Activated CD8-positive, alpha-beta memory T cell treated with anti-CD3 and anti-CD28 coated beads, Interleukin-2, amount 50 U/mL, for 24 hours (primary cell): ENCODE measurements at regions not wholly inside any gene's neighbourhood (a gene's known extent, or its start where the extent isn't known, plus 50 kb on each side); places are given as distances from the start of the nearest gene placed in this dataset.

Source experiments
- DNase-seq: peaks from one replicate; pipeline ENCODE4 v3.0.0-alpha.2; 2020; ENCODE audit errors: extremely low read depth

DNA sequence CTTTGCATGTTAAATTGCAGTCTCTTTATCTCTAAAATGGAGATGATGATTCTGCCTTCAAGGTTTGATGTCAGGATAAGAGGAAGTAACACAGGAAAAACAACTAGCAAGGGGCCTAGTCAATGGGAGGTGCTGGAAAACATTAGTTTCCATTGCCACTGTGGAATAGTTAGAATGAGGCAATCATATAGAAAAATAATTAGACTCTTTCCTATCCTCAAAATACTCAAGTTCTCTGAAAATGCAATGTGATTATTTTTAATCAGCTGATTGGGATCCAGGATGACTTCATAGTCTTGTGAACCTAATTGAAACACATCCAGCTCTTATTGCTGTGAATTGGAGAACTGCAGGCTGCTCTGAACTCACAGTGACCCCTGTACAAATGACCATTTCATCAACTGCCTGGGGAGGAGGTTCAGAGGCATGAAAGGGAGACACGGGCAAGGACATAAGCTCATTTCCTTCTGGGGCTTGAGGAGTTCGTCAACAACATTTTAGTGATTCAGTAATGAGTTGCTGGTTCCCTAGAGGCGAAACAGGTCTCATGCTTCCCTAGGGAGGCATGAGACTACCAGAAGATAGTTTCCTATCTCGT, 422.5 kb downstream of the LPIN1 start:
- DNase-seq, result no peak

DNA sequence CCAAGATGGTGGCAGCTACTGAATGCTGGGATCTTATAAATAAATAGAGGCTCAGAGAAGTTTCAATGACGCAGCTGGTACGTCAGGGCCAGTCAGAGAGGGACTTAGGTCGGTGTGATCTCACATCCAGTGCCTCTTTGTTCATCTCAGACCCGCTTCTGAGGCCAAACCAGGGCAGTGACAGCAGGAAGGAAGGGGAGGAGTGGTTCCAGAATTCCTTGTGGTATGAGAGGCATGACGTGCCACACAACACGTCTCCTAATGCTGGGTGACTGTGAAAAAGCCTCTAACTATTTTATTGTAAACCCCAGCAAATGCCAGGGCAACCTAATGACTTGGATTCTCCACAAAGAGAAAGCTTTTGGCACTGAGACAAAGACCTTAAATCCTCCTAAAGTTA, 423.3 kb downstream of the LPIN1 start:
- no peak for DNase-seq

DNA sequence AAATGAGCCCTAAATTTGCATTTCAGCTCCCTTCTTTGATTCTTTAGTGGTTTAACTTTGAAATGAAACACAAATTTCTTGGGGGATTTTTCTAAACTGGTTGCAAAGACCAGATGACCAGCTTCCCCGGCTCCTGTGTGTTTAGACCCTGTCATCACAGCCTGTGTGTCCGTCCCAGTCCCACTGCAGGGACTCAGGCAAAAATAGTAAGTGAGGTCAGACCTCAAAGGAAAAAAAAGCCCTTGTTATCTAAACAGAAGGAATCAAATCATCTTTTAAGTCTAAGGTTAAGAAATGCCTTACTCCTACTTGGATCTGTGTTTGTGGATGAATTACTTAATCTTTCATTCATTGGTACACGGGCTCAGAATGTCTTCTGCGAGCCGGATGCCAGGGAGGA, 423.7 kb downstream of the LPIN1 start:
- no peak for DNase-seq

DNA sequence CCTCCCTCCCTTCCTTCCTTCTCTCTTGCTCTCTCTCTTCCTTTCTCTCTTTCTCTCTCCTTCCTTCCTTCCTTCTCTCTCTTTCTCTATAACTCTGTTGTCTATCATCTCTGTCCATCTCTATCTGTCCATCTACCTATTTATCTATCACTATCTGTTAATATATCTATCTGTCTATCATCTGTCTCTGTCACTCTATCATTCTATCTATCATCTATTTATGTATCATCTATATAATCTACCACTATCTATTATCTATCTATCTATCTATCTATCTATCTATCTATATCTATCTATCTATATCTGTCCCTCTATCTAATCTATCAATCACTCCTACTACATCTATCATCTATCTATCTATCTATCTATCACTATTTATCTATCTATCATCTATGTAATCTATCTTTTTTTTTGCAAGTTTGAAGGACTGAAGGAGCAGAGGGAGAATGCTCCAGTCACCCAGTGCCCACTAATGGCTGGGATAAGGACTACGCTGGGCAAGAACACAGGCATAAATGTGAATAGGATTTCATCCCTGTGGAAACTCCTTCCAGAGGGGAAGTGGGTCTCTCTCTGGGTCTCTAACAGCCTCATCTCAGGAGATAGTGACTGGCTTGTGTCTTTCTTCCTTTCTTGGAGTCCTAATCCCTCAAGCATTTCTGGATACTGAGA, 427.0 kb downstream of the LPIN1 start:
- DNase-seq, result no peak

DNA sequence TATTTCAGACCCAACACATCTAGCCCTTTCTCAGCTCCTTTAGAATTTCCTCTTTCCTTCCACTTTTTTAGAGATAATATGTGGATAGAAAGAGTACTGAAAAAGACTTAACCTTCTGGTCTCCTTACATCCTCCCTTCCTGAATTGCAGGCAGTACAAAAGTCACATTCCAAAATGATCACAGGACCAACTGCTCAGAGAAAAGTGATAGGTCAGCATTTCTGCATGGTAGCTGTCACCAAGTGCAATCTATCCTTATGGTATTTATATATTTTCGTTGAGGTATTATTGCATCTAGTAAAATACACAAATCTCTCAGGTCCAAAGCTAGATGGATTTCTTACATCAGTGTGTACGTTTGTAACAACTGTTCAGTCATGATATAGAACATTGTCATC, 427.5 kb downstream of the LPIN1 start:
- no peak for DNase-seq

DNA sequence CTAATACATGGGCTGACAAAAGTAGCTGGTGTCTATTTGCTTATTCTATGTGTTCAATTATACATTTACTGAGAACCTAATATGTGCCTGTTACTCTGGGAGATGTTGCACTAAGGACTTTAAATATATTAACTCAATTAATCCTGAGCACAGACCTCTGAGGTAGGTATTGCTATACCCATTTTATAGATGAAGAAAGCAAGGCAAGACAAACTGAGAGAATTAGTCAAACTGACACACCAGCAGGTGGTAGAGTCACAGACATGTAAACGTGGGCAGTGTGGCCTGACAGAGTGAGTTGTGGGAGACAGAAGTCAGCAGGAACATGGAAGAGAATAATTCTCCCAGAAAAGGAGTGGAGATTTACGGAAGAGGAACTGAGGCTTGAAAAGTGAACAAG, 428.9 kb downstream of the LPIN1 start:
- no peak for DNase-seq

DNA sequence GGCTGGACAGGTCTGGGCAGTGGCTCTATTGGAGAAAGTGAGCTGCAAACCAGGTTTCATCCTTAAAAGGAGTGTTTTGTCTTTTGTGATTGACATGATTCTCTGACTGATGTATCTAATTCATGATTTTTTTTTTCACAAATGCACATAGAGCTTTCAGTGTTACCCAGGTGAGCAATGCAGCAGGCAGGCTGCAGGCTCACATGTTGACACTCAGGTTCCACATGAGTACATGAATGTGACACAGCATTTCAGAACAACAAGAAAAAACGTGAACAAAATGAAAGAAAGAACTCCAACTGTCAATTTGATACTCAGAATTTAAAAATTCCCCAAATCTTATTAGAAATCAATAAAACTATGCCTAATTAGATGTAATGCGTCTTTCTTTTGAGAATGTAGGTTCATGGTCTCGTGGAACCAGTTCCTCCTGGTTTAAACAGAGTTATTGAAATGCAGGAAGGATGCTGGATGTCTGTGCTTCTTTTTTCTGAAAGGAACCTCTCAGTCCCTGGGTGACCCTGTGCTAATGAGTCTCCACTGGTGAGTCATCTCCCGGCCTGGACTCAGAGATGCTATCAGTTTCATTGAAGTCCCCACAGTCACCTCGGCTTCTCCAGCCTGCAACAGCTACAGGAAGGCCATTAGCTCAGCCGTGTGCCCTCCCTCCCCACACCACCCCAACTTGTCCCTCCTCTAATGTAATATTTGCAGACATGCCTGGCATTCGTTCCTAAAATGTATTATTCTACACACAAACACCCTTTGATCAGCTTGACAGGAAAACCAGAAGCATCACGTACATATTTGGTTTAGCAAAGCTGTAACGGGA, 430.4 kb downstream of the LPIN1 start:
- no peak for DNase-seq

DNA sequence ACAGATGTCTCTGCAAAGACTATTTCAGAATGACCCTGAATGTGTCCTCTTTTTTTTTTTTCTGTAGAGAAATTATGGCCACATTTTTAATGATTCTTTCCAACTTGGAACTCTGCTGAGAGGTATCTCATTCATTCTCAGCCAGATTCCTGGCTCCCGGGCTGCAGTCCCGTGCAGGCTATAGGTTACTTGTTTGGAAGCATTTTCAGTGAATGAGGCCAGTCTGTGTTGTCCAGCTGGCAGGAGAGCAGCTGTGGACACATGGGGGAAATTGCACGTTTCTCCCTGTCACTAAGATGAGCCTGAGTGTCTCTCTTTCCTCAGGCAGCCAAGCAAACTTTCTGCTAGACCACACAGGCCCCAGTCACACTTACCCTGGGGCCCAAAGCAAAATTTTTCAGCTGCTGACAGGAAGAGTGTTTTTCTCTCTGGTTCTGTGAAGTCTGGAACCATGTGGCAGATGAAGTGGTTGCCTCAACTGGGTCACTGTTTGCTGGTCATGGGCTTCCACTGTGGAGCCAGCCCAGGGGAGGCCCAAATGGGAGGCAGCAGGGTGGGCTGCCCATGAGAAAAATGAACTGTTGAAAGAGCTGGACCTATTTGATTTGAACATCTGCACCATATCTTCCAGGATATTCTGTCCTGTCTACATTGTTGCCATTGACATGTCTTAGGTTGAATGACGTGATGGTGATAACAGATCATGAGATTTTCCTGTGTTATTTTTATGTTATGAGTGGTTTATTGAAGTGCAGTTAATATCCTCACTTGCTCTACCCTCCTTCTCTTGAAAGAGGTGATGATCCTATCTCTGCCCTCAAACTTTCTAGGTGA, 431.2 kb downstream of the LPIN1 start:
- DNase-seq, result no peak

DNA sequence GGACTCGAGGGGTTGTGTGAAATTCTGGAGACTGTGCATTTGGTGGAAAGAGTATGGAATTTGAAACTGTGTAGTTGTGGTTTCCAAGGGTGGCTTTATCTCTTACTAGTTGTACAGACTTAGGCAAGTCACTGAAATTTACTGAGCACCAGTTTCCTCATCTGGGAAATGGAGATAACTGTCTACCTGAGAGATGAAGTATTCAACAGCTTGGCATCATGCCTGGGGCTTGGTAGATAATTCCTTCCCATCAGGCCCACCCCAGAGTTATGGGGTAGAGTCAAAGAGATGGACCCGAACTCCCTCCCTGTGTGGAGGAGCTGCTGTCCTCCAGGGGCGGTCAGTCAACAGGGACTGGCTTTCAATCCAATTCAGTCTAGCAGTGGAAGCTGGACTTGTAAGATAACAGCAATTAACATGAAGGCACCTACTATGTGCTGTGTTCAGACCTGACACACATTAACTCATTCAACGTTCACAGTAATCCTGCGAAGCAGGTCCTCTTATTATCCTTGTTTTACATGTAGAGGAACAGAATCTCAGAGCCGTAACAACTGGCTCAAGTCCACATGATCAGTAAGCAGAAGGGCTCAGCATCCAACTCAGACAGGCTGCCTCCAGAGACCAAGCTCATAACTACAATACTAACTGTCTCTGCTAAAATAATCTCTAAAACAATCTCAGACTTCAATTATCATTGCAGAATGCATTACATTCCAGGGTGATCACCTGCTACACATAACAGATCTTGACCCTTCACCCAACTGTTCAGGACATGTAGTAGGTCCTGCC, 432.1 kb downstream of the LPIN1 start:
- DNase-seq, result no peak

DNA sequence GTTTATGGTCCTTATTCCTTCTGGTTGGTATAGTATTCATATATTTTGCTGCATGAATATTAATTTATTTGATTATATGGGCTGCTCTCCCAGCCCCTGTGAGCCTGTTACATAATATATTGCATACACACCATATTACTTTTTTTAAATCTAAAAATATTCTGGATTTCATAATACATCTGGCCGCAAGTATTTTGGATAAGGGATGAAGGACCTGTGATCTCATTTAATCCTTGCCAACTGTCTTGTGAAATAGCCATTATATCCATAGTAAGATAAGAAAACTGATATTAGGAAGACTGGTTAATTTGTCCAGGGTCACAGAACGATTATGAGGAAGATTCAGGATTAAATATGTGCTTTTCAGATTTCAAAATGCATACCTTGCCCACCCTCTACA, 433.6 kb downstream of the LPIN1 start:
- DNase-seq, result no peak

DNA sequence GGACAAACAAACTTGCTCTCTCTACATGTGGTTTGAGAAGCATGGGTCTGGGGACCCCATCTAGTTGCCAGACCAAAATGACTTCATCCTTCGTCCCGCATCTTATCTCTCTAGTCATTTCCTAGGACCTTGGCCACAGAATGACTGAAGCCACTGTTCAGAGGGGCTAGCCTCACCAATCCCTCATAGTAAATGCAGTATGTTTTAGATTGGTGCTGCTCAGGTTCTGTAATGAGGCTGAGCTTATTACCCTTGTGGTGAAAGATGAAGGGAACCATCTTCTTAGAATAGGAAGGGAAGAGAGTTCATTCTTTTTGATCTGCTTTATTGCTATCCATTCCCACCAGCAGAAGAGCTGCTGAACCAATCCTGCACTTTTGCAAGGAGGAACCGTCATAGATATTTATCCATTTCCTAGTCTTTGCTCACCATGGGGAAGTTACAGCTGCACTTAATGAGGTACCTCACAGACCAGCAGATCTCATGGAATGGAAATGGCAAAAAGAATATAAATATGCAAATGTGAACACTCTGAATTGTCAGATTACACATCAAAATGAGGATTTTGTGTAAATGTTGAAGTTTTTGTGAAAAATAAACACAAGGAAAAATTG, 436.7 kb downstream of the LPIN1 start:
- no peak for DNase-seq

DNA sequence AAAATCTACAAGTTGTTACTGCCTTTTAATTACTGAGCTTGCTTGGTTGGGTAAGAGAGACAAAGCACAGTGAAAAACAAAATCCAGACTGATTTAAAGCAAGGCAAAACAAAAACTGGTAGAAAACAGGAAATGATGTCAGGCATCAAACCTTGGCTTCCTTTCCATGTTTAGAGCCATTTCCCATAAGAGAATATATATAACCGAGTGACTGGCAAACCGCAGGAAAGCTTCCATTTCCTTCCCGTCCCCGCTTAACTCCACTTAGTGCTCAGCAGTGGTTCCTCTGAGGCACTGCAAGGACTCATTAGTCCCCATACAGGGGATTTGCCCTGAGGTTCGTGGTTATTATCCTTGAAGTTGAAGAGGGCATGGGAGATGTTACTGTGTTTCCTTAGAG, 446.3 kb downstream of the LPIN1 start:
- no peak for DNase-seq

DNA sequence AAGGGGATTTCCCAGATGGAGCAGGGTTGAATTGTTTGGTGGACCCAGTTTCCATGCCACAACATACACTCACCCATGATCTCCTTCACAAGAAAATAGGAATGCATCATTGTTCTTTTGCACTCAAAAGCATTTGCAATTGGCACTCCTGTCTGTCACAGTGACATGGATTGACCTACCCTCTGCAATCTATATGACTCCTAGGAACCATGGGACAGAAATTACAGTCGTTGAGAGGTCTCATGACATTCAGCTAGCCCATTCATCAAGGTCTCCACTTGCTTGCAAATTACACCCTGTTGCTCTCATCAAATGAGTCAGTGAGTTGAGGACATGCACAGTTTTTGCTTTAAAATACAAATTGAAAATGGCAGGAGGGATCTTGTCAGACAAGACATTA, 448.5 kb downstream of the LPIN1 start:
- no peak for DNase-seq

DNA sequence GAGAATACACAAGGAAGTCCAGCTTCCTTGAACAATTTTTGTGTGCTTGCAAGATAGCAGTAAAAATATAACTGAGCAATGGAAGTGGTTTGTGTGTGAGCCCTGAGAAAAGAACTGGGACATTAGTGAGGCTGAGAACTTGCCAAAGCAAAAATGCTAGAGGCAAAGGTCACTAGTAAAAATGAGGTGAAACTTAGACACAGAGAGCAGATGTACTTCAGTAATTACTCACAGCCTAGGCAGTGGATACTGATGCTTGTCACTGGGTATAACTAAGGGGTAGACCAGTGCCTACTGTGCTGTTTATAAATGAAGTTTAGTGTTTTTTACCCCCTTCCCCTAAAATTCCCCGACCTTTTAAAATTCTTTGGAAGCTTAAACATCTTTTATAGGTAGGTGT, 450.1 kb downstream of the LPIN1 start:
- no peak for DNase-seq

DNA sequence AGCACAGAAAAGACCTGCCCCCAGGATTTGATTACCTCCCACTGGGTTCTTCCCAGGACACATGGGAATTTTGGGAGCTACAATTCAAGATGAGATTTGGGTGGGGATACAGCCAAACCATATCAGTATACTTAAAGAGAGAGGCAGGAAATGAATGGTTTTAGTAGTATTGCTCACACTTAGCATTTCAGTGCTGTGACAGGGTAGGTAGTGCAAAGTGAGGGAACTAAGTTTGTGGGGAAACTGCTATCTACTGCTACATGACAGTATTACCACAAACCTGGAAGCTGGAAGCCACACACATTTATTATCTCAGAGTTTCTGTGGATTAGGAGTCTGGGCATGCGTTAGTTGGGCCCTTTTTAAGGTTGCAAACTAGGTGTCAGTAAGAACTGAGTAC, 450.7 kb downstream of the LPIN1 start:
- DNase-seq, result no peak

DNA sequence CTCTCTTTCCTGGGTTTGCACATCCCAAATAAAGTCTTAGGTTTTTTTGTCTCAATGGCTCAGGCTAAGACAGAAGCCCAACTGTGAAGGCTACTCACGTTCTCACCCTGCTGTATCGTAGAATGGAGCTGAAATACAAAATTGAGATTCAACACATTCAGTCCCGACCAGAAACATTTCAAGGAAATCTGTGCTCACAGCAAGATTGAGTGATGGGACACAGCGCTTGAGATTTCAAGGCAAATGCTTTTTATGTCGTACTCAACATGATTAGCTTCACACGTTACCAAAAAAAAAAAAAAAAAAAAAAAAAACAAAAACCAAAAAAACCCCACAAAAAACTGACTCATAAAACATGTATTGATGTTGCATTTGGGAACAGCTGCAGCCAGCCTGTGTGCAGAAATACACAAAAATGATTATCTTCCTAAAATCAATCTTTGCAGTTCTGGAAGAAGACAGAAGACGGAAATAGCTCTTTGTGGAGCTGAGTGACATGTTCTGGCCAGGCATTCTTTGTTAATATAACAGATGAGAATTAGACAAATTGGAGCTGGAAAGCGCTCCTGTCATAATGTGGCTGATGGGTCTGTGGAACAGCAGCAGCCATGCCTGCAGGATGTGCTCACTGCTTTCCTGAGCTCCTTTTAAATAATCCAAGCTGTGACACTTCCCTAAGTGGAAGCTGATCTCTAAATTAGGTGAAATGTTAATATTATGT, 453.2 kb downstream of the LPIN1 start:
- DNase-seq, result no peak

DNA sequence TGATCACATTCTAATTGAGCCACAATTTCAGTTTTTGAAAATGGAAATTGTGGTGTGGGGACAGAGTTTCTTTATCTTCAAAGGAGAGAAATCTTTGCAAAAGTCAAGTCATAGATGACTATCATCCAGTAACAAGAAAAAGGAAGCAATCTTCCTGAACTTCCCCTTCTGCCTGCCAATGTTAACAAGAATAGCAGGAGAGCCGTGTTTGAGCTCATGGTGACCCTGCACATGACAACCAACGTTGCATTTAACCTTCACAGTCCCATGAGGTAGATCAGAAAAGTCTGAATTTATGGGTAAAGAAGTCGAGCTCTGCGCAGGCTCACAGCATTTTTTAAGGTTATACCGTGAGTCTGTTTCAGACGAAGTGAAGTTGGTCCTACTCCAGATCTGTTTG, 454.9 kb downstream of the LPIN1 start:
- DNase-seq, result no peak

DNA sequence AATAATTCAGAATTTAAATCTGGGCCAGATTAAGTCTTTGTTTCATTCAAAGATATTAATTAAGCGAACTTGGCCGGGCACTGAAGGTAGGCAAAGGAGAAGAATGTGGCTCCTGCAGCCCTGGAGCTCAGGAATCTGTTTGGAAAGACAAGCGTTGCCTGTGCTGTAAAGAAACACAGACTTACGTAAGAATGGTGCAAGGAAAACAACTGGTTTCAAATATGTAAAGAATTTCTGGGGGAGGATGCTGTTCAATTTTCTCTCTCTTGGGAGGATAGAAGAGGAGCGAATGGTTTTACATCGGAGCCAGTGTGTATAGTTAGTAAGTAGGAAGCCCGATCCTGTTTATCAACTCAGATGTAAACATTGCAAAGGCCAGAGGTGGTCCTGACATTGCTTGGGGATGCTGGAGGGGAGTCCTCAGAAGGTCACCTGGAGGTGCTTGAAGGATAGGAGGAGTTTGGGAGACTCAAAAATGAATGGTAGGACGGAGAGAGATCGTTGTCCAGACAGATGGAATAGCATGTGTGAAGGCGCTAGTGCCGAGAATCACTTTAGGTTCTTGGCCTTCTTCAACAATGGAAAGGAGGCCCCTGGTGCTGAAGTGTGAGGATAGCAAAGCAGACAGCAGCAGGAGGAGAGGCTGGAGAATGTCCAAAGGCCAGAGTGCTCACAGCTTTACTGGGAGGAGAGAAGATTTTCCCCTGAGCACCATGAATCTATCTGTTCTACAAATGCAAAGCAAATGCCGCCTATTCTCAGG, 456.1 kb downstream of the LPIN1 start:
- no peak for DNase-seq

DNA sequence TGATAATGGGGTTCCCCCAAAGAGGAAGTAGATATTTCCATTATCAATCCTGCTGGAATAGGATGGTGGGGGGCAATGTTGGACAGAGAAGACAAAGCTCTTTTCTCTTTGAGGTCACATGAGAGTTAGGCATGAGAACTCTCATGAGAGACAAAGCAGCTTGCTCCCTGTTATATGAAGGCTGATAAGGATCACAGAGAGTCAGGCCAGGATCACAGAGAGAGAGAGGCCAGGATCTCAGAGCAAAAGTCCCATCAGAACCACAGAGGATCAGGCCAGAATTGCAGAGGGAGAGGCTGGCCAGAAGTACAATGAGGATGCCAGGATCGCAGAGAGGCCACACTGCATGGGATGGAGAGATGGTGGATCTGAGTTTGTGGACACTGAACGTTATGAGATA, 457.1 kb downstream of the LPIN1 start:
- DNase-seq, result no peak

DNA sequence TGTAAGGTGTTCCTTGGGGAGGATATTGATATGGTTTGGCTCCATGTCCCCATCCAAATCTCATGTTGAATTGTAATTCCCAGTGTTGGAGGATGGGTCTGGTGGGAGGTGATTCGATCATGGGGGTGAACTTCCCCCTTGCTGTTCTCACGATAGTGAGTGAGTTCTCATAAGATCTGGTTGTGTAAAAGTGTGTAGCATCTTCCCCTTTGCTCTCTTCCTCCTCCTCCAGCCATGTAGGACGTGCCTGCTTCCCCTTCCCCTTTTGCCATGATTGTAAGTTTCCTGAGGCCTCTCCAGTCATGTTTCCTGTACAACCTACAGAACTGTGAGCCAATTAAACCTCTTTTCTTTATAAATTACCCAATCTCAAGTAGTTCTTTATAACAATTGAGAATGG, 458.7 kb downstream of the LPIN1 start:
- no peak for DNase-seq
